IMR-90 (cell line): ENCODE measurements at regions not wholly inside any gene's neighbourhood (a gene's known extent, or its start where the extent isn't known, plus 50 kb on each side); places are given as distances from the start of the nearest gene placed in this dataset.

Source experiments
- ATAC-seq: fragments of 200-7000 bp; cut with Tn5 transposase; 2 replicates; pipeline ENCODE4 v1.9.1; 2020; ENCODE audit warnings: low read depth, mild to moderate bottlenecking, moderate library complexity
- BruUV-seq: library from RNA; stranded (reverse); fragments of 400-500 nt; replicated peaks from 2 replicates; lab custom pipeline; 2021; lab: Mats Ljungman, UMichigan
- CTCF ChIA-PET: fragments of 300-600 bp; formaldehyde crosslinking; extraction: SDS; loops from one replicate; lab custom pipeline; 2021; ENCODE audit warnings: antibody characterized with exemption; lab: Yijun Ruan, JAX
- POLR2A ChIA-PET: fragments of 300-600 bp; sonication (Branson Sonifier 250); formaldehyde crosslinking; loops from one replicate; lab custom pipeline; 2022; ENCODE audit warnings: antibody characterized with exemption; ENCODE audit not compliant: unreplicated experiment; lab: Charles Lee
- DNase-seq: peaks from one replicate; pipeline ENCODE4 v3.0.0; 2013
- H2AFZ ChIP-seq: replicated peaks from 2 replicates; pipeline ENCODE3; 2013; ENCODE audit warnings: low read length, mild to moderate bottlenecking; ENCODE audit not compliant: poor library complexity
- H2AK5ac ChIP-seq: 2 replicates; pipeline ENCODE4 v1.6.1; 2013; ENCODE audit warnings: low read depth, low read length, inconsistent platforms
- H2AK9ac ChIP-seq: replicated peaks from 2 replicates; pipeline ENCODE3; 2013; ENCODE audit warnings: mild to moderate bottlenecking, low read depth, low read length, moderate library complexity; ENCODE audit not compliant: poor library complexity
- H2BK120ac ChIP-seq: 2 replicates; pipeline ENCODE4 v1.6.1; 2013; ENCODE audit warnings: low read depth, low read length, inconsistent platforms
- H2BK15ac ChIP-seq: 3 replicates; pipeline ENCODE4 v1.6.1; 2013; ENCODE audit warnings: low read depth, low read length, inconsistent platforms
- H2BK20ac ChIP-seq: 2 replicates; pipeline ENCODE4 v1.6.1; 2013; ENCODE audit warnings: low read depth, mild to moderate bottlenecking, inconsistent platforms, low read length, moderate library complexity
- H2BK5ac ChIP-seq: 2 replicates; pipeline ENCODE4 v1.6.1; 2013; ENCODE audit warnings: mild to moderate bottlenecking, low read depth, low read length, inconsistent platforms; ENCODE audit not compliant: poor library complexity, severe bottlenecking
- H3K14ac ChIP-seq: replicated peaks from 2 replicates; pipeline ENCODE4 v1.6.1; 2013; ENCODE audit warnings: low read depth, low read length, inconsistent platforms
- H3K18ac ChIP-seq: 2 replicates; pipeline ENCODE4 v1.6.1; 2013; ENCODE audit warnings: low read depth, low read length, control low read depth
- H3K23ac ChIP-seq: 2 replicates; pipeline ENCODE4 v1.6.1; 2013; ENCODE audit warnings: low read depth, low read length, inconsistent platforms
- H3K27ac ChIP-seq: 2 replicates; pipeline ENCODE4 v1.5.1; 2013; ENCODE audit warnings: mild to moderate bottlenecking, control low read depth, low read length; ENCODE audit not compliant: insufficient read depth
- H3K27me3 ChIP-seq: 2 replicates; pipeline ENCODE4 v1.6.1; 2013; ENCODE audit warnings: low read length; ENCODE audit not compliant: control insufficient read depth, insufficient read depth
- H3K36me3 ChIP-seq: 2 replicates; pipeline ENCODE4 v1.6.1; 2013; ENCODE audit warnings: low read length, mixed read lengths; ENCODE audit not compliant: control insufficient read depth, insufficient read depth
- H3K4ac ChIP-seq: 2 replicates; pipeline ENCODE4 v1.6.1; 2013; ENCODE audit warnings: low read depth, low read length, inconsistent platforms
- H3K4me1 ChIP-seq: 2 replicates; pipeline ENCODE4 v1.6.1; 2013; ENCODE audit warnings: low read length, mixed read lengths; ENCODE audit not compliant: control insufficient read depth, insufficient read depth
- H3K4me2 ChIP-seq: 2 replicates; pipeline ENCODE4 v1.6.1; 2013; ENCODE audit warnings: low read depth, mild to moderate bottlenecking, control low read depth, low read length, moderate library complexity
- H3K4me3 ChIP-seq: 2 replicates; pipeline ENCODE4 v1.5.1; 2013; ENCODE audit warnings: low read depth, mild to moderate bottlenecking, control low read depth, low read length, moderate library complexity; ENCODE audit not compliant: insufficient read depth
- H3K56ac ChIP-seq: 2 replicates; pipeline ENCODE4 v1.6.1; 2013; ENCODE audit warnings: low read length, inconsistent platforms; ENCODE audit not compliant: insufficient read depth; ENCODE audit errors: extremely low read depth
- H3K79me1 ChIP-seq, 2 experiments: 2 replicates each; pipeline ENCODE4 v1.6.1; 2013; ENCODE audit warnings: low read length in 2 of 2, inconsistent platforms in 1 of 2, low read depth in 1 of 2
- H3K9ac ChIP-seq: 2 replicates; pipeline ENCODE4 v1.6.1; 2013; ENCODE audit warnings: low read depth, low read length, control low read depth
- H3K9me1 ChIP-seq: 2 replicates; pipeline ENCODE4 v1.6.1; 2013; ENCODE audit warnings: low read length, inconsistent platforms; ENCODE audit not compliant: insufficient read depth
- H3K9me3 ChIP-seq: 2 replicates; pipeline ENCODE4 v1.6.1; 2013; ENCODE audit warnings: low read length; ENCODE audit not compliant: control insufficient read depth, insufficient read depth
- H4K20me1 ChIP-seq: 2 replicates; pipeline ENCODE4 v1.6.1; 2013; ENCODE audit warnings: low read length, inconsistent platforms; ENCODE audit not compliant: insufficient read depth
- H4K5ac ChIP-seq: 2 replicates; pipeline ENCODE4 v1.6.1; 2013; ENCODE audit warnings: mild to moderate bottlenecking, low read depth, low read length, control low read depth
- H4K8ac ChIP-seq, 2 experiments: 2 replicates each; pipeline ENCODE4 v1.6.1; 2013; ENCODE audit warnings: low read depth in 2 of 2, low read length in 2 of 2, control low read depth in 1 of 2, inconsistent platforms in 1 of 2
- H4K91ac ChIP-seq: 2 replicates; pipeline ENCODE4 v1.6.1; 2013; ENCODE audit warnings: low read depth, low read length, inconsistent platforms; ENCODE audit not compliant: insufficient read depth
- CEBPB ChIP-seq: IDR thresholded peaks from 2 replicates; pipeline ENCODE4 v1.6.1; 2012; ENCODE audit warnings: low read depth, low read length, improper control_type of control experiment
- RCOR1 ChIP-seq: IDR thresholded peaks from 2 replicates; pipeline ENCODE4 v1.6.1; 2012; ENCODE audit warnings: mild to moderate bottlenecking, low read length, improper control_type of control experiment; ENCODE audit not compliant: insufficient replicate concordance
- WGBS, 2 experiments: methylation state at CpG; one replicate each; pipeline versions ENCODE4 v1.1.5 to v1.1.7; 2013; ENCODE audit warnings: missing lambda C conversion rate in 2 of 2; ENCODE audit not compliant: insufficient read length in 1 of 2; ENCODE audit errors: extremely low coverage in 2 of 2; 5-methylcytosine and 5-hydroxymethylcytosine counted together
- dilution Hi-C: fragments of 300-500 bp; cut with HindIII; formaldehyde crosslinking; loops from one replicate; pipeline ENCODE4 v1.14.3; 2018; ENCODE audit warnings: low sequenced_read_pairs; ENCODE audit not compliant: unreplicated experiment
- in situ Hi-C: fragments of 300-500 bp; cut with MboI; formaldehyde crosslinking; loops from 3 replicates; pipeline ENCODE4 v1.14.3; 2019; ENCODE audit warnings: low sequenced_read_pairs, inconsistent platforms, mixed read lengths
- intact Hi-C: fragments of 100-400 bp; cut with micrococcal nuclease; formaldehyde crosslinking; loops from 2 replicates; pipeline ENCODE4 v1.10.0; 2022

- Histone ChIP-seq H3K9ac (no peak overlapping the region), H3K18ac (no peak overlapping the region), H3K79me1 (no peaks in the 10 kb centered on the region), H3K27me3 (no peaks in the 10 kb centered on the region), H3K27ac (no peak overlapping the region), H3K9me1 (no peaks in the 10 kb centered on the region), H3K4ac (no peak overlapping the region), H4K8ac (no peak overlapping the region), H2BK5ac (no peak overlapping the region), H2AK5ac (no peak overlapping the region), H4K91ac (no peak overlapping the region), H4K5ac (no peak overlapping the region), H3K4me2 (no peak overlapping the region), H2BK15ac (no peak overlapping the region), H2AFZ (no peak overlapping the region), H3K56ac (no peak overlapping the region), H3K4me3 (no peak overlapping the region), H2BK20ac (no peak overlapping the region), H2BK120ac (no peak overlapping the region), H3K23ac (no peak overlapping the region), H3K9me3 (peaks cover 5% of the 10 kb centered on the region), H2AK9ac (no peak overlapping the region), H4K20me1 (no peaks in the 10 kb centered on the region), H3K4me1 (no peaks in the 10 kb centered on the region), H3K14ac (no peak overlapping the region), H3K36me3 (no peaks in the 10 kb centered on the region)
- in situ Hi-C loops: no loop called here
- TF ChIP-seq CEBPB (no peak), RCOR1 (no peak)
- POLR2A ChIA-PET: no interaction called here
- dilution Hi-C loops: no loop called here
- no TSS peak for BruUV-seq
- CTCF ChIA-PET: no interaction called here
- no peak for ATAC-seq
- no peak for DNase-seq
- no CpG with 5 or more reads among the region's 1 CpG for WGBS, 2 experiments
- intact Hi-C loops: no loop called here
Measured at GRCh38 chr3:181637456-181637855, 74.3 kb upstream of the SOX2 start.
